B cell (primary cell): ENCODE measurements at regions not wholly inside any gene's neighbourhood (a gene's known extent, or its start where the extent isn't known, plus 50 kb on each side); places are given as distances from the start of the nearest gene placed in this dataset.

Experiments used
- ATAC-seq: fragments of 200-7000 bp; cut with Tn5 transposase; one replicate; pipeline ENCODE4 v1.10.0; 2021; ENCODE audit warnings: low read depth, mild to moderate bottlenecking, moderate number of reproducible peaks, moderate library complexity
- CTCF ChIA-PET: fragments of 350-600 bp; sonication (Branson Sonifier 250); formaldehyde crosslinking; loops from one replicate; lab custom pipeline; 2021; ENCODE audit warnings: antibody characterized with exemption, inconsistent platforms; lab: Charles Lee
- POLR2A ChIA-PET: fragments of 350-600 bp; sonication (Branson Sonifier 250); formaldehyde crosslinking; loops from one replicate; lab custom pipeline; 2021; ENCODE audit warnings: antibody characterized with exemption; lab: Charles Lee
- DNase-seq: peaks from one replicate; pipeline ENCODE4 v3.0.0; 2013
- H2AFZ ChIP-seq: 2 replicates; pipeline ENCODE4 v1.6.1; 2012; ENCODE audit warnings: mild to moderate bottlenecking, low read depth, low read length; ENCODE audit not compliant: insufficient read depth, poor library complexity, severe bottlenecking
- H3K27ac ChIP-seq, 2 donors: 1 replicate in 1 of 2; 2 replicates in 1 of 2; pipeline ENCODE4 v1.5.1; 2012 to 2013; ENCODE audit warnings: low read length in 2 of 2, mild to moderate bottlenecking in 2 of 2, moderate library complexity in 1 of 2
- H3K27me3 ChIP-seq, 4 experiments: fragments of 200-600 bp in 1 of 4; sonication (generic) in 1 of 4; replicated peaks in 1 of 4; 1 replicate in 2 of 4; 2 replicates in 2 of 4; pipeline versions ENCODE4 v1.6.1 to v1.7.0; 2013 to 2016; ENCODE audit warnings: low read length in 3 of 4, mild to moderate bottlenecking in 2 of 4, mixed read lengths in 1 of 4, moderate library complexity in 1 of 4; ENCODE audit not compliant: insufficient read depth in 4 of 4, control insufficient read depth in 3 of 4; ENCODE audit errors: control extremely low read depth in 1 of 4
- H3K36me3 ChIP-seq, 2 experiments: replicated peaks in 1 of 2; 1 replicate in 1 of 2; 2 replicates in 1 of 2; pipeline versions ENCODE4 v1.6.1 to v1.7.1; 2013; ENCODE audit warnings: low read length in 1 of 2; ENCODE audit not compliant: insufficient read depth in 2 of 2, control insufficient read depth in 1 of 2; ENCODE audit errors: control extremely low read depth in 1 of 2, extremely low read depth in 1 of 2
- H3K4me1 ChIP-seq, 2 donors: fragments of 200-600 bp in 1 of 2; sonication (generic) in 1 of 2; 1 replicate in 1 of 2; 2 replicates in 1 of 2; pipeline versions ENCODE4 v1.5.1 to v1.6.1; 2013 to 2017; ENCODE audit warnings: low read length in 2 of 2; ENCODE audit not compliant: control insufficient read depth in 2 of 2, insufficient read depth in 2 of 2
- H3K4me2 ChIP-seq: replicated peaks from 2 replicates; pipeline ENCODE3; 2012; ENCODE audit warnings: mild to moderate bottlenecking, low read depth, low read length; ENCODE audit not compliant: poor library complexity, severe bottlenecking
- H3K4me3 ChIP-seq, 5 experiments: fragments of 200-600 bp in 1 of 5; sonication (generic) in 1 of 5; 1 replicate in 3 of 5; 2 replicates in 2 of 5; pipeline versions ENCODE4 v1.5.1 to v1.7.0; 2011 to 2016; ENCODE audit warnings: low read length in 4 of 5, mild to moderate bottlenecking in 4 of 5, low read depth in 2 of 5, control low read depth in 1 of 5, moderate library complexity in 1 of 5; ENCODE audit not compliant: insufficient read depth in 1 of 5; ENCODE audit errors: control extremely low read depth in 1 of 5, extremely low read depth in 1 of 5
- H3K79me2 ChIP-seq: fragments of 200-600 bp; sonication (generic); one replicate; pipeline ENCODE4 v1.6.0; 2016; ENCODE audit warnings: low read length; ENCODE audit not compliant: control insufficient read depth, insufficient read depth
- H3K9ac ChIP-seq: fragments of 200-600 bp; sonication (generic); 2 replicates; pipeline ENCODE4 v1.6.1; 2017; ENCODE audit warnings: mild to moderate bottlenecking, low read length, moderate library complexity
- H3K9me3 ChIP-seq, 3 donors: one replicate each; pipeline versions ENCODE4 v1.6.1 to v1.7.1; 2013; ENCODE audit warnings: low read length in 2 of 3; ENCODE audit not compliant: control insufficient read depth in 2 of 3, insufficient read depth in 1 of 3; ENCODE audit errors: control extremely low read depth in 1 of 3
- H4K20me1 ChIP-seq: 2 replicates; pipeline ENCODE4 v1.6.0; 2012; ENCODE audit warnings: mild to moderate bottlenecking, low read length; ENCODE audit not compliant: insufficient read depth, control insufficient read depth, poor library complexity, severe bottlenecking
- H3K27ac Mint-ChIP-seq: one replicate; pipeline ENCODE4 v1.8.0; 2021; ENCODE audit warnings: mixed read lengths
- H3K27me3 Mint-ChIP-seq: one replicate; pipeline ENCODE4 v1.8.0; 2021; ENCODE audit warnings: mixed read lengths
- H3K4me1 Mint-ChIP-seq: one replicate; pipeline ENCODE4 v1.8.0; 2021; ENCODE audit warnings: mixed read lengths
- H3K4me3 Mint-ChIP-seq: one replicate; pipeline ENCODE4 v1.8.0; 2021; ENCODE audit warnings: mixed read lengths
- H3K9me3 Mint-ChIP-seq: one replicate; pipeline ENCODE4 v1.8.0; 2022; ENCODE audit warnings: mixed read lengths; ENCODE audit not compliant: insufficient read depth
- CTCF ChIP-seq: fragments of 200-600 bp; IDR thresholded peaks from one replicate; pipeline ENCODE4 v1.8.0; 2022; ENCODE audit warnings: antibody characterized with exemption, mild to moderate bottlenecking
- EZH2 ChIP-seq: IDR thresholded peaks from 2 replicates; pipeline ENCODE4 v1.6.1; 2012; ENCODE audit warnings: borderline replicate concordance, low read depth, mild to moderate bottlenecking, moderate library complexity, low read length; ENCODE audit not compliant: insufficient read depth, poor library complexity, severe bottlenecking
- WGBS: methylation state at CpG from one replicate; pipeline ENCODE4 v1.1.5; 2013; ENCODE audit warnings: missing lambda C conversion rate; ENCODE audit not compliant: insufficient coverage; 5-methylcytosine and 5-hydroxymethylcytosine counted together
- intact Hi-C: fragments of 100-400 bp; cut with micrococcal nuclease; formaldehyde crosslinking; loops from one replicate; pipeline ENCODE4 v1.10.0; 2022

DNA sequence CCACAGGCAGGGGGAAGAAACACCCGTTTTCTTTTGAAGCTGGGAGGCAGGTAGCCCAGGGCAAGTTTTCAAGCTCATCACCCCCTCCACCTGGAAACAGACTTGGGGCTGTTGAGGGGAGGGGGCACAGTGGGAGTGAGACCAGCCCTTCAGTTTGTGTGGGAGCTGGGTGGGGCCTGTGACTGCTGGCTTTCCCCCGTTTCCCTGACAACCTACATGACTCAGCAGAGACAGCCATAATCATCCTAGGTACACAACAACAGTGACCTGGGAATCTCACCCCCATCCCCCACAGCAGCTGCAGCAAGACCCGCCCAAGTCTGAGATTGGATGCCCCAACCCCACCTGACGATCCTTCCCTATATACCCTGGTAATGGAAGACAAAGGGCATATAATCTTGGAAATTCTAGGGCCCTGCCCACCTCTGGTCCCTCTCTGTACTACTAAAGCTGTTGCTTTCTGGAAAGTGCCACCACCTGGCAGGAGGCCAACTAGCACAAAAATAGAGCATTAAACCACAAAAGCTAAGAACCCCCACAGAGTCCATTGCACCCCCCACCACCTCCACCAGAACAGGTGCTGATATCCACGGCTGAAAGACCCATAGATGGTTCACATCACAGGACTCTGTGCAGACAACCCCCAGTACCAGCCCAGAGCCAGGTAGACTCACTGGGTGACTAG lies 422.2 kb upstream of the SGO1 start:
- no peaks in the 10 kb centered on the region for H3K4me1 ChIP-seq
- H3K4me3 Mint-ChIP-seq = no peak overlapping the region
- no peak overlapping the region for H2AFZ ChIP-seq
- no peak overlapping the region for H3K4me2 ChIP-seq
- ChIA-PET POLR2A (no interaction called here), CTCF (no interaction called here)
- no peaks in the 10 kb centered on the region for H3K79me2 ChIP-seq
- intact Hi-C loops = no loop called here
- no peaks in the 10 kb centered on the region for H3K27me3 Mint-ChIP-seq
- ATAC-seq (no peak), DNase-seq (no peak)
- H3K27ac ChIP-seq = no peak overlapping the region
- H3K9me3 ChIP-seq = peaks cover 9 to 28% (median 10%) of the 10 kb centered on the region in 3 donors
- H3K4me3 ChIP-seq = no peak overlapping the region
- WGBS = 87% methylated on average over 3 of the region's 5 CpGs
- H3K4me1 Mint-ChIP-seq = no peaks in the 10 kb centered on the region
- no peaks in the 10 kb centered on the region for H4K20me1 ChIP-seq
- no peak overlapping the region for H3K9ac ChIP-seq
- TF ChIP-seq CTCF (no peak), EZH2 (no peak)
- H3K27ac Mint-ChIP-seq = no peak overlapping the region
- H3K36me3 ChIP-seq = no peaks in the 10 kb centered on the region
- H3K9me3 Mint-ChIP-seq = peaks cover 31% of the 10 kb centered on the region
- no peaks in the 10 kb centered on the region for H3K27me3 ChIP-seq

DNA sequence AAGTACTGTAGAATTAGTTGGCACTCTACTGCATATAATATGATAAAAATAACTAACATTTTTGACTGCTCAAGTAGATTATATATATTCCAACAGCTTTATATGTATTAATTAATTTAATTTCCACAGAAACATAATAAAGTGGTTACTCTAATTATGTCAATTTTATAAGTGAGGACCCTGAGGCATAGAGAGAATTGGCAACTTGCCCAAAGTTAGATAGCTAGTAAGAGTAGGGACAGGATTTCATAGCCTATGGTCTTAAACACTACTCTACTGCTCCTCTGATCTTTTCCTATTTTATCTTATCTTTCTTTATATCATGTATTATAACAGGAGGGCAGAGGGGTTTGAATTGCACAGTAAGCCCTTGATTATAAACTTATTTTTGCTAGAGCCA lies 418.7 kb upstream of the SGO1 start:
- Mint-ChIP-seq H3K4me1 (no peaks in the 10 kb centered on the region), H3K9me3 (peaks cover 18% of the 10 kb centered on the region), H3K4me3 (no peak overlapping the region), H3K27me3 (no peaks in the 10 kb centered on the region), H3K27ac (no peak overlapping the region)
- Histone ChIP-seq H3K36me3 (no peaks in the 10 kb centered on the region), H3K4me2 (no peak overlapping the region), H3K4me3 (no peak overlapping the region), H3K27me3 (no peaks in the 10 kb centered on the region), H2AFZ (no peak overlapping the region), H3K9ac (no peak overlapping the region), H3K27ac (no peak overlapping the region), H3K4me1 (no peaks in the 10 kb centered on the region), H3K9me3 (peaks cover 2 to 23% (median 7%) of the 10 kb centered on the region in 3 donors), H3K79me2 (no peaks in the 10 kb centered on the region), H4K20me1 (no peaks in the 10 kb centered on the region)
- intact Hi-C loops = no loop called here
- CTCF ChIA-PET = no interaction called here
- no peak for ATAC-seq
- TF ChIP-seq CTCF (no peak), EZH2 (no peak)
- no peak for DNase-seq
- POLR2A ChIA-PET = no interaction called here
